ENCODE measurements at regions not wholly inside any gene's neighbourhood (a gene's known extent, or its start where the extent isn't known, plus 50 kb on each side); places are given as distances from the start of the nearest gene placed in this dataset.

DNA sequence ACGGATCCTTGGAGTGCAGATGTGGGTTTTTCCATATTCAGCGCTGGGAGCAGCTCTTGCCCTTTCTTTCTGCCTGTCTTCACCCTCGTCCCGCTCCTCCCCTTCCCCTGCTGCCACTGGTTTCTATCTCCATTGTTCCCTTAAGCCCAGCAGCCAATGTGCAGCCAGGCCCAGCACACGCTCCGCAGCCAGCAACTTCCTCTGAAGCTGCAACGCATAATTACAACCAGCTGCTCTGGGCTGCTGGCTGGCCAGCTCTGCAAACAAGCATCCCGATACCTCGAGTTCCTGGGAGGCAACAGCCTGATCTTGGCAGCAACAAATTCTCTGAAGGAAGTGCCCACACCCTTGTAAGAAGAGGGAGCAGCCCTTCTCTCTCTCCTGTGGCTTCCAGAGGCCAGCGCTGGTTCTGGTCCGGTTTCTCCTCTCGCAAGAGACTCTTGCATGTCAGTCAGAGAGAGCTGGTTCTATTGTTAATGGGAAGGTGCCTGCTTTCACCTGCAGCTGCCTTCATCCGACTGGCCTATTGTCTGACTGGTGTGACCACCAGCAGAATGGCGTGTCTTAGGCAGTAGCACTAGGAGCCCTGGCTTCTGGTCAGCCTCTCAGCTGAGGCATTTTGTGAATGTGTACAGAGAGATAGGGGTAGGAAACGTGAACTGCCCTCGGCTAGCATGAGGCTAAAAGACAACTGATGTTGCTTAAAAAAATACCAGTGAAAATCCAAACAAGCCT, 83.8 kb upstream of the MAML3 start:
- peak overlapping the region; percentile 33 for H3K4me2 ChIP-seq (replicated peaks; ENCODE audit: low read depth, low read length, poor library complexity, severe bottlenecking)
- H3K27me3 ChIP-seq (replicated peaks in 1 of 4; ENCODE audit: control extremely low read depth in 1 of 4, control insufficient read depth in 3 of 4, insufficient read depth in 4 of 4, low read length in 3 of 4) = peaks cover 0 to 6% (median 2%) of the 10 kb centered on the region in 4 experiments
- H3K27ac ChIP-seq (ENCODE audit: low read length in 2 of 2) = no peak overlapping the region
- DNase-seq = peak; percentile 19
- peak overlapping the region; percentile 15 for H3K4me3 Mint-ChIP-seq
- H3K27ac Mint-ChIP-seq = peak overlapping the region; percentile 21
- WGBS (ENCODE audit: insufficient coverage) = 30% methylated on average over 11 of the region's 16 CpGs
- H2AFZ ChIP-seq (ENCODE audit: insufficient read depth, low read depth, low read length, poor library complexity, severe bottlenecking) = no peak overlapping the region
- no peak overlapping the region for H3K9ac ChIP-seq (ENCODE audit: low read length)
- H3K4me1 ChIP-seq (ENCODE audit: control insufficient read depth in 2 of 2, insufficient read depth in 2 of 2, low read length in 2 of 2) = peaks cover 55 to 56% of the 10 kb centered on the region in 2 donors
- ATAC-seq (ENCODE audit: low read depth) = no peak
- no peaks in the 10 kb centered on the region for H3K36me3 ChIP-seq (replicated peaks in 1 of 2; ENCODE audit: control extremely low read depth in 1 of 2, control insufficient read depth in 1 of 2, extremely low read depth in 1 of 2, insufficient read depth in 2 of 2, low read length in 1 of 2)
- H3K4me1 Mint-ChIP-seq = peaks cover 64% of the 10 kb centered on the region
- H3K9me3 Mint-ChIP-seq (ENCODE audit: insufficient read depth) = no peaks in the 10 kb centered on the region
- no peaks in the 10 kb centered on the region for H3K79me2 ChIP-seq (ENCODE audit: control insufficient read depth, insufficient read depth, low read length)
- peaks cover 25% of the 10 kb centered on the region for H3K27me3 Mint-ChIP-seq
- CTCF ChIA-PET = interaction anchor here (0.8 to 2.2 kb wide), 2 partner anchors 16 to 185 kb away, joined by 3 to 15 read pairs; no protein-coding TSS in a partner anchor
- H3K4me3 ChIP-seq (ENCODE audit: control extremely low read depth in 1 of 5, extremely low read depth in 1 of 5, insufficient read depth in 1 of 5, low read depth in 2 of 5, low read length in 4 of 5) = no peak overlapping the region
- TF ChIP-seq, protein P1, sequence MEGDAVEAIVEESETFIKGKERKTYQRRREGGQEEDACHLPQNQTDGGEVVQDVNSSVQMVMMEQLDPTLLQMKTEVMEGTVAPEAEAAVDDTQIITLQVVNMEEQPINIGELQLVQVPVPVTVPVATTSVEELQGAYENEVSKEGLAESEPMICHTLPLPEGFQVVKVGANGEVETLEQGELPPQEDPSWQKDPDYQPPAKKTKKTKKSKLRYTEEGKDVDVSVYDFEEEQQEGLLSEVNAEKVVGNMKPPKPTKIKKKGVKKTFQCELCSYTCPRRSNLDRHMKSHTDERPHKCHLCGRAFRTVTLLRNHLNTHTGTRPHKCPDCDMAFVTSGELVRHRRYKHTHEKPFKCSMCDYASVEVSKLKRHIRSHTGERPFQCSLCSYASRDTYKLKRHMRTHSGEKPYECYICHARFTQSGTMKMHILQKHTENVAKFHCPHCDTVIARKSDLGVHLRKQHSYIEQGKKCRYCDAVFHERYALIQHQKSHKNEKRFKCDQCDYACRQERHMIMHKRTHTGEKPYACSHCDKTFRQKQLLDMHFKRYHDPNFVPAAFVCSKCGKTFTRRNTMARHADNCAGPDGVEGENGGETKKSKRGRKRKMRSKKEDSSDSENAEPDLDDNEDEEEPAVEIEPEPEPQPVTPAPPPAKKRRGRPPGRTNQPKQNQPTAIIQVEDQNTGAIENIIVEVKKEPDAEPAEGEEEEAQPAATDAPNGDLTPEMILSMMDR (IDR thresholded peaks at IDR 0.05) = no peak
- TF ChIP-seq EZH2 (IDR thresholded peaks at IDR 0.05; ENCODE audit: borderline replicate concordance, insufficient read depth, low read depth, low read length, poor library complexity, severe bottlenecking) = no peak
- no peaks in the 10 kb centered on the region for H4K20me1 ChIP-seq (ENCODE audit: control insufficient read depth, insufficient read depth, low read length, poor library complexity, severe bottlenecking)
- POLR2A ChIA-PET = no interaction called here
- no peaks in the 10 kb centered on the region for H3K9me3 ChIP-seq (ENCODE audit: control extremely low read depth in 1 of 3, control insufficient read depth in 2 of 3, insufficient read depth in 1 of 3, low read length in 2 of 3)
- intact Hi-C loops (cut with micrococcal nuclease) = no loop called here

DNA sequence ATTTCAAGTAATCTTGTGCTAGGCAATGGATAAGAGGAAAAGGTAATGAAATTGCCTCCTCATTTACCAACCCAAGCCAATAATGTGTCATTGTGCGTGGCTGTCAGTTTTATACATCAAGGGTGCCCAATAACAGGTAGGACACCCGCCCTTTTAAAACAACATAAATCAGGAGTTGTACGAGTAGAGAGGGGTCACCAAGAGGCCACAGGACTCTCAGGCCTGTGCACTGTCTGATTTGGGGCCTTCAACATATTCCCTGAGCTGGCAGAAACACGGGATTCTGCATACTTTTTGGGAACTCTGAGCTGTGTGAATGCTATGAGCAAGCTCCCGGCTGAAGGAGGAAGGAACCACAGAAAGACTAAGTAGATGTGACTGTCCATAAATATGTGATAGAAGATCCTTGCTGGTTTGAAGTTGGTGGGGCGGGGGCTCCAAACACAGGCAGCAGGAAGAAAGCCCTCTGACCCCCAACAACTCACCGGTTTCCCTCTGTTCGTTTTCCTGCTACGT, 82.7 kb upstream of the MAML3 start:
- peaks cover 45 to 46% of the 10 kb centered on the region in 2 donors for H3K4me1 ChIP-seq (ENCODE audit: control insufficient read depth in 2 of 2, insufficient read depth in 2 of 2, low read length in 2 of 2)
- no peaks in the 10 kb centered on the region for H3K79me2 ChIP-seq (ENCODE audit: control insufficient read depth, insufficient read depth, low read length)
- H3K4me3 Mint-ChIP-seq = no peak overlapping the region
- POLR2A ChIA-PET = no interaction called here
- DNase-seq (no peak), ATAC-seq (ENCODE audit: low read depth) (no peak)
- H3K9ac ChIP-seq (ENCODE audit: low read length) = no peak overlapping the region
- H3K4me3 ChIP-seq (ENCODE audit: control extremely low read depth in 1 of 5, extremely low read depth in 1 of 5, insufficient read depth in 1 of 5, low read depth in 2 of 5, low read length in 4 of 5) = no peak overlapping the region
- WGBS (ENCODE audit: insufficient coverage) = 83% methylated on average over 5 of the region's 9 CpGs
- H3K27ac ChIP-seq (ENCODE audit: low read length in 2 of 2) = no peak overlapping the region
- peaks cover 53% of the 10 kb centered on the region for H3K4me1 Mint-ChIP-seq
- no peak overlapping the region for H3K27ac Mint-ChIP-seq
- H3K9me3 Mint-ChIP-seq (ENCODE audit: insufficient read depth) = no peaks in the 10 kb centered on the region
- H3K36me3 ChIP-seq (replicated peaks in 1 of 2; ENCODE audit: control extremely low read depth in 1 of 2, control insufficient read depth in 1 of 2, extremely low read depth in 1 of 2, insufficient read depth in 2 of 2, low read length in 1 of 2) = no peaks in the 10 kb centered on the region
- intact Hi-C loops (cut with micrococcal nuclease) = no loop called here
- CTCF ChIA-PET = interaction anchor here (3.6 kb wide), 1 partner anchor 17 kb away, joined by 26 read pairs; no protein-coding TSS in a partner anchor
- TF ChIP-seq, protein P1 (IDR thresholded peaks at IDR 0.05) = no peak
- TF ChIP-seq EZH2 (IDR thresholded peaks at IDR 0.05; ENCODE audit: borderline replicate concordance, insufficient read depth, low read depth, low read length, poor library complexity, severe bottlenecking) = no peak
- peaks cover 29% of the 10 kb centered on the region for H3K27me3 Mint-ChIP-seq
- no peak overlapping the region for H2AFZ ChIP-seq (ENCODE audit: insufficient read depth, low read depth, low read length, poor library complexity, severe bottlenecking)
- H3K9me3 ChIP-seq (ENCODE audit: control extremely low read depth in 1 of 3, control insufficient read depth in 2 of 3, insufficient read depth in 1 of 3, low read length in 2 of 3) = no peaks in the 10 kb centered on the region
- H3K27me3 ChIP-seq (replicated peaks in 1 of 4; ENCODE audit: control extremely low read depth in 1 of 4, control insufficient read depth in 3 of 4, insufficient read depth in 4 of 4, low read length in 3 of 4) = peaks cover 0 to 6% (median 2%) of the 10 kb centered on the region in 4 experiments
- H3K4me2 ChIP-seq (replicated peaks; ENCODE audit: low read depth, low read length, poor library complexity, severe bottlenecking) = no peak overlapping the region
- H4K20me1 ChIP-seq (ENCODE audit: control insufficient read depth, insufficient read depth, low read length, poor library complexity, severe bottlenecking) = no peaks in the 10 kb centered on the region

Data from B cell (primary cell).